NCI-H748 treated with DMSO at 0.1 percent for 48 hours (cell line): ENCODE measurements at regions not wholly inside any gene's neighbourhood (a gene's known extent, or its start where the extent isn't known, plus 50 kb on each side); places are given as distances from the start of the nearest gene placed in this dataset.

Experiments used
- DNase-seq: peaks from one replicate; lab custom pipeline; 2025; lab: John Stamatoyannopoulos, UW

DNA sequence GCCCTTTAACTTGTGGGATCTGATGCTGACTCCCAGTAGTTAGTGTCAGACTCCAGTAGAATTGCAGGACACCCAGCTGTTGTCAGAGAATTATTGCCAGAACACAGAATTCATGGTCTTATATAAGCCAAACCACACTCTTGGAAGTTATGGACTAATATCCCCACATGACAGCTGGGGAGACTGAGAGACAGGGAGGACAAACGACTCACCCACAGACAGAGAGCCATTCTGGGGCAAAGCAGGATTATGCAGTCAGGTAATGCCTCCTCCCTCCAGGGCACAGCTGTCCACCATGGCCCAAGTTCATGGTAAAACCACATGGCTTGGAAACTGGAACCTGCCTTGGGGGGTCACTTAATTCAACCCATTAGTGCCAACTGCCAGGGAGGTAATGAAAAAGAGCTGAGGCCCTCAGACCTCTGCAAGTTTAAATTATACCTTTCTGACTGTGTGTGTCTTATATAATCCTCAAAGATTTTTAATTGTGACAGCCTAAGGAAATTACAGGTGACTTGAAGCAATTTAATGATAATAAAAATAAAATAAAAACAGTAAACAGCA is 299.5 kb downstream of the BUD13 start:
- DNase-seq: no peak

DNA sequence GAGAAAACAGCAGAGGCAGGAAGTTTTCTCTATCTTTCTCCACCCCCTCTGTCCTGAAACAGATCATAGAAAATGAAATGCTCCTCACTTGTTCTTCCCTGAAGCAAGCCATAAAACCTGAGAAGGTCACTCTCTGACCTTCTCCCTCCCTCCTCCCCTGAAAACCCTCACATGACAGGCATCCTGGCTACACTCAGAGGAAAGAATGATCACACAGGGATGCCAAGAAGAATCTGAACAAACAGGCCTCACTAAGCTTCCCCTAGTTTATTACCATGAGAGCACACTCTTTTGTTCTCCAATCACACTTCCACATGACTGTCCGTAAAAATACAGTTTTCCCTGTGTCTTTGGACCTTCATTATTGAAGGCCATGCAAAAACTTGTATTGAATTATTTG is 300.1 kb downstream of the BUD13 start:
- no peak for DNase-seq

DNA sequence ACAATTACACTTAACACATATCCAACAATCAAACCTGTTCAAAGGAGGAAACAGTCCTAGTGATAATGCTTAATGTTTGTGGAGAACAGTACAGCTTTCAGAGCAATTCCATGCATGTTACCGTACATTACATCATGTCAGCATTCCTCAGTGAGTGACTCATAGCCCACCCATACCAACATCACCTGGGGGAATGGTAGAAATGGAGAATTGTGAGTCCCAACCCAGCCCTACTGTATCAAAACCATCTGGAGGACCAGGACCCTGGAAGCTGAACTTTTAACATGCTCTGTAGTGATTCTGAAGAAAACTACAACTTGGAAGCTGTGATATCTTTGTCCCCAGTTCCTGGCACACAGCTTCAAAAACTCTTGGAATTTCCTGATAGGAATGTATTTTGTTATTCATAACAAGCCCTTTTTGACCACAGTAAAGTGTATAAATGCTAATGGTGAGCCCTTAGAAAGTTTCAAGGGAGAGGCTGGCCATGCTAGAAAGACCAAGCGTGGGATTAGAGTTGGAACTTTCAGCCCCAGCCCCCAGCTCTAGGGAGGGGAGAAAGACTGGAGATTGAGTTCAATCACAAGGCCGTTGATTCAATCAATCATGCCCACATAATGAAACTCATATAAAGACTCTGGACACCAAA is 301.1 kb downstream of the BUD13 start:
- no peak for DNase-seq

DNA sequence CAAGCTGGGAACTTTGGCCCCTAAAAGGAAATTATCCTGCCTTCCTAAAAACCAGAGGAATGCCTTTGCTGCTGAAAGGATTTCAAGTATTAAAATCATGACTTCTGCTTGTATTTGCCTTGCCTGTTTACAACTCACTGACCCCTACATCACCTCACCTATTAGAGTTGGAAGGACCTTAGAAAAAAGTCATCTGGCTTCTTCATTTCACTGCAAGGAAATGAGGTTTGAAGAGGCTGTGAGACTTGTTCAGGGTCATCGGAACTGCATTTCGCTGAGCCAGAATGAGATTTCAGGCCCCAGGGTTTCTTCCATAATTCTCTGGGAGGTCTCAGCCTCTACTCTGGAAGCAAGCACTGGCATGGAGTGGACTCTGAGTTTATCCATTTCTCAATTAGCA is 304.1 kb downstream of the BUD13 start:
- DNase-seq: no peak

DNA sequence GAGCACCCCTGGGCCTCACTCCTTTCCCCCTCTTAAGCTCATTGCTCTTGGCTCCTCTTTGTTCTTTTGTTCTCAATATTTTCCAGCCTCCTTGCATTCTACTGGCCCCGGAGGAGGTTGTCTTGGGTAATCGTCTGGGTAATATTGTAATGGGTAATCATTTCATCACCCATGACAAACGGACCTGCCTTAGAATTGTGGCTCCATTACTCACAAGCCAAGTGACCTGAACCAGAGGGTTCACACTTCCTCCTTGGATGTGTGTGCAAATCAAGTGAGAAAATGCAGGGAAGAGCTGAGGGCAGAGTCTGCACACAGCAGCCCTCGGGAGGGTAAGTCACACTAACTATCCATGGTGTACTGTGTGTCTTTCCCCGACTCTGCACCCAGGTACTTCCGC is 305.0 kb downstream of the BUD13 start:
- DNase-seq: no peak

DNA sequence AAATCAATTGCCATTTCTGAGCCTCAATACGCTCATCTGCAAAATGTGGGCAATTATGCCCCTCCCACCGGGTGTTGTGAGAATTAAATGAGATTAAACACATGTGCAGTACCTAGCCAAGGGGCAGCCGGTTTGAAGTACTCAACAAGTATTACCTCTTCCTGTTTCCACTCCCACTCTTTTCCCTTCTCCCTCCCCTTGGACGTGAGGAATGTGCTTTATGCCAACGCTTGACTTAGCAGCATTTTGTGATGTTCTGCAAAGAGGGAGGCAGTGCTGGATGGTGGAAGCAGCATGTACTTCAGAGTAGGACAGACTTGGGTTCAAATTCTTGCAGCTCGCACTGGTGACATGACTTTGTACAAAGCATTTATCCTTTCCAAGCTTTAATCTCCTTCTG is 306.0 kb downstream of the BUD13 start:
- no peak for DNase-seq

DNA sequence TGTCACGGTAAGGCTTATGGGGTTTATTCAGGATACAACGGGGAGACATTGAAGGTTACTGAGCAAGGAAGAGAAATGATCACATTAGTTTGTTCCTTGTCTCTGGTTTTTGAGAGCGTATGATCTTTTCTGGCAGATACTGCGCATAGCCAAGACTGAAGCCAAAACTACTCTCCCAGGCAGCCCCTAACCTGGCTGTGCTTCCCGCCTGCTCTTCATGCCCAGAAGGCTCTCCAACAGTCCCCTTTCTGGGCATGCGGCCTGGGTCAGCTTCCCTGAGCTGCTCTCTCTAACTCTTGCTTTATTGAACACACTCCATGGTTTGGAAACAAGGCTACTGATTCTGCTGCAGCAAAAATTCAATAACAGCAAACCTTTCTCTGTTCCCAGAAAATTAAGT is 306.6 kb downstream of the BUD13 start:
- DNase-seq: no peak

DNA sequence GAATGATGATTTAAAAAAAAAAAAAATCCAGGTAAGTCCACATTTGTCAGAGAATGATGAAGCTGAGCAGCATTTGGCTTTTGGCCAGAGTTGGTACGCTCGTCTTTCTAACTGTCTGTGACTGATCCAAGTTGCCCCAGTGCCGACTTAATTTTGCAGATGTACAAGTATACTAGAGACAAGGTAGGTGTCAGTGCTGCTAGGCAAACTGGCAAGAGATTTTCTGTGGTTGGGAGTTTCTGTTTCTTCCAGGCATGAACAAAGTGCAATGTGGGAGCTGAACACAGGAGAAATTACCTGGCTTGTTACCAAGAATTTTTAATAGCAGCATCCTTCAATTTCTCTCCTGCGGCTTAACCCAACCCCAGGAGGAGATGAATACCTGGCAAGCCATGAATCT is 307.7 kb downstream of the BUD13 start:
- DNase-seq: no peak

DNA sequence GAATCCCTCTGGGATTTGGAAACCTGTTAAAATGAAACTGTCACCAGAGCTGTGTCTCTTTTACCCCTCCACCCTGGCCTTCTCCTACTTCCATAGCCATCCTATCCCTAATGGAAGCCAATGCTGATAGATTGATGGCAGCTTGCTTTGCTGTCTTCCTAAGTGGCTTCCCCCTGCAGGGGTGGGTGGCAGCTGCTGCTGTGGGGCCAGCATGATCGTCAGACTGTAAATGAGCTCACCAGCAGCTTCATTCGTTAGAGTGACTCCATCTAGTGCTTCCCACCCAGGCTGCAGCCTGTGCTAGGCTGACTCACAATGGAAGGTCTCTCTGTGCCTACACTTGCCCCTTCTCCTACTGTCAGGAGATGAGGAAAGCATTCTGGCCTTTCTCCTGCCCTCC is 311.0 kb downstream of the BUD13 start:
- no peak for DNase-seq

DNA sequence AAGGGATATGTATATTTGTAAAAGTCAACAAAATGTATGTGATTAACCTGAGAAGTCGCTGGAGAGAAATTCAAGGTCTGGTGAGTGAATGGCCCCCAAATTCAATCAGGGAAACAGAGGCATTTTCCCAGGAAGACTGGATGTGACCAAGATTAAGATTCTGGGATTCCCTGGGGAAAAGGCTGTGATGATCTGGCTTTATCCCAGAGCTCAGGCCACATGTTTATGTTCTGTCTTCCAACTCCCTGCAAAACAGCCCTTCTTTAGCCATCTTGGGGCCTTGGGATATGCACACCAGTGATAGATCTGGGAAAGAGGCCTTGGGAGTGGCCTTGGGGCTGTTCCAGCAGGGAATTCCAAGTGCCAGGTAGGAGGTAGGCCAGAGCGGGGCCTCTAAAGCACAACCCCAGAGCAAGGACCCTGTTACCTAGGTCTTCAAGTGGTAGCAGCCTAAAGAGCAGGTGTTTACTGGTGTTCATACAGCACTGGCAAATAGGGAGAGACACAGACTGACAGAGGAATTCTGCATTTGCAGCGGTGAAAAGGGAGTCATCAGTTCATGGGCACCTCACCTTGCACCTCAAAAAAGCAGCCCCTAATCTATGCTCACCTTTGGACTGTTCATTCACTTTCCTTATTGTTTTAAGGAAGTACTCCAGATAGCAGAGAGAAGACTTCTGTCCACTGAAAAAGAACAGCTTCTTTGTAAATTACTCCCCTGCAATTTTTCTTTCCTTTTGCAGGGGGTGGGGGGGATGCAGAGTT is 312.4 kb downstream of the BUD13 start:
- no peak for DNase-seq

DNA sequence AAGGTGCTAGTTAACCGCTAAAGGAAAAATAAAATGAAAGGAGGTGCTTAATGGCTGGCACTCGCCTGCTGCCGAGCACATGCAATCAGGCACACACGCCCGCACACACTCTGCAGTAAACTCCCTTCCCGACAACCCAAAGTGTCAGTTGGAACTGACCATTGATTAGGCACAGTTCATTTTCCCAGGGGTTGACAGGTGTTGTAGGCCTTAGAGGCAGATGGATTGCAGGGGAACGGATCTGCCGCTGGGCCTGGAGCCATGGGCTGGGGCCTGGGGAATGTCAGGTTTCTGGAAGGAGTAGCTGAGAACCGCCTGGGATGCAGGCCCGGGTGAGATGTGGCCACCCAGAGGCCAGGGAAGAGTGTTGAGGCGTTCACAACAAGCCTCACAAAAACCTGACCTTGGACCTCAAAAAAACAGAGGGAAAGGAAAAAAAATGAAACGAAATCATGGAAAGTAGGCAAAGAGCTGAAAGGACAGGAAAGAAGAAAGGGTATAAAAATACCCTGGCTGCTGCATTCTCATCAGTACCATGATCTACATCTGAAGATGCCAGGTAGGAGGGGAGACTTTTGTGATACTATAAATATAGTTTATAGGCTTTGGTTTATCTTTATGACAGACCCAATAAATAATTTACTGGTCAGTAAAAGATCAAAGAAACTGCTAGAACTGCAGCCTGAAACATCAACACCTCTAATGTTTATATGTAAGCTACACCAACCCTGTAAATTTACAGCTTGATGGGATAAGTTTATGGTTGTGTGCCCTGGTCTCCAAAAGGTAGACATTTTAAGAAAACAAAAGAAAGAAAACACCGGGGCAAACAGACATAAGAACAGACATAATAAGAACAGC is 313.4 kb downstream of the BUD13 start:
- DNase-seq: no peak

DNA sequence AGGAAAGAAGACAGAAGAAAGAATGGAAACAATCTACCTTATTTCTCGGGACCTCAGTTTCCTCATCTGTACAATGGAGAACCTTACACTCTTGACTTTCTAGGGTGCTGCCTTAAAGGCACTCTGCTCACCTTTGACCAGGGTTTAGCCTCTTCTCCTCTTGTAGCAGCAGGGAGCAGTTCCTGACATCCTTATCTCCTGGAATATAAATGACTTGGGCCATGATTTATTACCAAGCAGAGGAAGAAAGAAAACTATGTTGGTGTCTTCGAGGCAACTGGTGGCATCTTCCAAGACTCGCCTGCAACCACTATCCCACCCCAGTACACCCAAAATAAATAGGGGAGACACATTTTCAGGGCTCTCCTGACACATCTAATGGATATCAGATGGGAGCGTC is 314.2 kb downstream of the BUD13 start:
- DNase-seq: no peak

DNA sequence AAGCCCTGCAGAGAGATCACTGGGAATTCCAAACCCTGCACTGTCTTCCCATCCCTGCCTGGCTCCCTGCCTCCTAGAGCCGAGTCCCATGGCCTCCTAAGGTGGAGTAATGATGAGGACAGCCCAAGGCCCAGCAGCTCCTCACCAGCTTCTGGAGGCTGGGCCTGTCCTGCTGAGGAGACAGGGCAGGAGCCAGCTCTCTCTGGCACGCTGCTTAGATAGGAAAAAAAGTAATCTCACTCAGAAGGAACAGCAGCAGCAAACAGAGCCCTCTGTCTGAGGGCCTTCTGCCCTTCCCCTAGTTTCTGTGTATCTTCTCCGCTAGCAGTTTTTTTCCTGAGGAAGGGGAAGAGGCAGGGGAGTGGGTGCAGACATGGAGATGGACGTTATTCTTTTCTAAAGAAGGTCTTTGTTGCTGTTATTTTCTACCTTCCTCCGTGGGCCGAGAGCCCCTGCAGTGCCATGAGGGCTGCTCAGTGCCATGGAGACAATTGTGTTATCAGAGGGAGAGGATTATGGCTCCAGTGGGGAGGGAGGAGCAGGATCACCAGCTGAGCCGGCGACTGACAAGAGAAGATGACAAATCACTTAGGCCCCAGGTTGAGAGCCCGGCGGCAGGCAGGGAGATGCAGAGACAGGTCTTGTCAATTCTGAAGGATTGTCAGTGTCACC is 315.3 kb downstream of the BUD13 start:
- no peak for DNase-seq

DNA sequence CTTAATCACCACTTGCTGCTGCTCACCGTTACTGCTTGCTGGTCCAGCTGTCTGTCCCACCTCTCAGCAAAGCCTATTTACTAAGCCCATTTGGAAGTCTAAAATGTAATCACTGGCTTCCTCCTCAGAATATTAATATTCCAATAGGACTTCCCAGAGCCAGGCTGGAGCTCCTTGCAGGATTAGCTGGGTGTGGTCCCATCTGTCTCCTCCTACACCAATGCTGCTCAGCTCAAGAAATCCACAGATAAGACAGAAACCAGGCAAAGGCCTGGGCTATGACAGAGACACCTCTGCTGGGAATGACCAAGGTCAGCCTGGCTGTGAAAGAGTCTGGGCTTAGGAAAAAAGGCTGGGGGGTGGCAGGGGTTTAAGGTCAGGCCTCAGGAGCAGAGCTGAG is 317.8 kb downstream of the BUD13 start:
- DNase-seq: no peak

DNA sequence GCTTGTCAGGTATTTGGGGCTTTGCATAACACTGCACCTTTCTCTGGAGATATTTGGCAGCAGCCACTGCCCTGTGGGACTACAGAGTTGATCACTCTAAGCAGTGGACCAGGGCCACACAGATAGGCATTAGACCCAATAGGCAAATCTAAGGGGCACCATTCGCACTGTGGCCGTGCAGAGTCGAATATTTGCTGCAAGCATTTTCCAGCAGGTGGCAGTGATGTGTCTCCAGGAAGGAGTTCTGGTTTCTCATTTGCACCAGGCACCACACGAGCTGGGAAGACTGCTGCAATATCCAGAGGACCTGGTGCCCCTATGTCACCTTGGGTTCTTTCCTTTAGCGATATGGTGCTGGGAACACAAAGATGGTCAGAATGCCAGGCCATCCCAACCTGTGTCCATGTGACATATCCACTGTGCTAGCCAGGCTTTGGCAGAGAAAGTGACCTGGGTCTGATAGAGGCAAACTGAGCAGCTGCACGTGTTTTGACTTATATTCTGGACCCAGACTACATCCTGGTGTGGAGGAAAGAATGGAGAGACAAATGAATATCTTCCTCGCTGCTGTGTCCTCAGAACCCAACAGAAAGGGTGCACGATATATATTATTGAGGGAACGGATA is 318.7 kb downstream of the BUD13 start:
- no peak for DNase-seq

DNA sequence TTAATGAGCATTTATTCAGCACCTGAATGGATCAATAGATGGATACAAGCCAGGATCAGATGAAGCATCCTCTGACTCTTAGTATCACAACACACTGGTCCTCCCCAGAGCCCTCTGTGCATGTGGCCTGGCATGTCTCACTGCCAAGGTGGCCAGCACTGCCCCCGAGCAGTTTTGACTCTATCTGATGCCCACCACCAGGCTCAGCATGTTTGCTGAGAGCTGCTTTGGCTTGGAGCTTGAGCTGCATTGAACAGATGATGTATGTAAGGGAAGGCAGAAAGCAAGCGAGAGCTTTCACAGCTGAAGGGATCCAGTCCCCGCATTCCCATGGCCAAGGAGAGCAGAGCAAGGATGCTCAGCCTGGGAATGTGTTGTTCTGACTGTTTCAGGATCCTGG is 320.3 kb downstream of the BUD13 start:
- no peak for DNase-seq

DNA sequence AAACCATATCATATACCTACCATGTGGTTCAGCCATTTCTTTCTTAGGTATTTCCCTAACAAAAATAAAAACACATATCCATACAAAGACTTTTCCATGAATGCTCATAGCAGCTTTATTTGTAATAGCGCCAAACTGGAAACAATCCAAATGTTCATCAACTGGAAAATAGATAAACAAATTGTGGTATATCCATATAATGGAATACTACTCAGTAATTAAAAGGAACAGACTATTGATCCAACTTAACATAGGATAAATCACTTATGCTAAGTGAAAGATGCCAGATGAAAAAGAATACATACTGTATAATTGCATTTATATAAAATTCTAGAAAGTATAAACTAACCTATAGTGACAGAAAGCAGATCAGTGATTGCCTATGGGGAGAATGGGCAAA is 323.3 kb downstream of the BUD13 start:
- no peak for DNase-seq

DNA sequence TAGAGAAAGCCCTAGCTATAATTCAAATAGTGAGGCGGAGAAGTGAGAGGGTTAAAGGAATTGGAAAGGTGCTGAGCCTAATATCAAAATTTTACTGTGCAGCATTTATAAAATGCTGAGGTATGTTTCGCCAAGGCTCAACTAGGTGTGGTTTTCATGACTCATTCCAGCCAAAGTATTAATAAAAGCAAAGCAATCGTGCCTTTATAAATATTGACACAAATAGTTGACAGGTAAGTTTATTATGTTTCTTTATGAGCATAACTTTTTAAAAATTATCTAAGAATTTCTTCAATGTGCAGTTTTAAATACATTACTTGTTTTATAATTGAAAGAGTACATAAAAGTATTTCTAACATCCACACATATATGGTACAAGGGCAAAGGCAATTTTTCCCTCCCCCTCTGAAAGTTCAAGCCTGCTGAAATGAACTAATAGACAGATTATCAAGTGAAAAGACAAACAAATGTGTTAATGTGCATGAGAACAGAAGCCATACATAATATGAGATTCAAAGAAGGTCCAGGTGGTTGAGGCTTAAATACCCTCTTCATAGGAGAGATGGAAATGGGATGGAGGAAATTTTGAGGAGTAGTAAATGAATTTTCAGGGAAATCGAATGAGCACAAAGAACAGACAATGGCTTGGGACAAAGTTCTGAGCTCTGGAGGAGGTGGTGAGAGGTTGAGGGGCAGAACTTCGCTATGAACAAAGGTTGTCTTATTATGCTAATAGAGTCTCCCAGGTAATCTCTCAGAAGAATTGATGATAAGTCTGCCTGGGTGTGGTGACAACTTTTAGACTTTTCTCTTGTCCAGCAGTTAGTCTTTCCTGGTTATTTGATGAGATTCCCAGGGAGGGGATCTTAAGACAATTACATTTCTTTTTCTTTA is 326.5 kb downstream of the BUD13 start:
- no peak for DNase-seq

DNA sequence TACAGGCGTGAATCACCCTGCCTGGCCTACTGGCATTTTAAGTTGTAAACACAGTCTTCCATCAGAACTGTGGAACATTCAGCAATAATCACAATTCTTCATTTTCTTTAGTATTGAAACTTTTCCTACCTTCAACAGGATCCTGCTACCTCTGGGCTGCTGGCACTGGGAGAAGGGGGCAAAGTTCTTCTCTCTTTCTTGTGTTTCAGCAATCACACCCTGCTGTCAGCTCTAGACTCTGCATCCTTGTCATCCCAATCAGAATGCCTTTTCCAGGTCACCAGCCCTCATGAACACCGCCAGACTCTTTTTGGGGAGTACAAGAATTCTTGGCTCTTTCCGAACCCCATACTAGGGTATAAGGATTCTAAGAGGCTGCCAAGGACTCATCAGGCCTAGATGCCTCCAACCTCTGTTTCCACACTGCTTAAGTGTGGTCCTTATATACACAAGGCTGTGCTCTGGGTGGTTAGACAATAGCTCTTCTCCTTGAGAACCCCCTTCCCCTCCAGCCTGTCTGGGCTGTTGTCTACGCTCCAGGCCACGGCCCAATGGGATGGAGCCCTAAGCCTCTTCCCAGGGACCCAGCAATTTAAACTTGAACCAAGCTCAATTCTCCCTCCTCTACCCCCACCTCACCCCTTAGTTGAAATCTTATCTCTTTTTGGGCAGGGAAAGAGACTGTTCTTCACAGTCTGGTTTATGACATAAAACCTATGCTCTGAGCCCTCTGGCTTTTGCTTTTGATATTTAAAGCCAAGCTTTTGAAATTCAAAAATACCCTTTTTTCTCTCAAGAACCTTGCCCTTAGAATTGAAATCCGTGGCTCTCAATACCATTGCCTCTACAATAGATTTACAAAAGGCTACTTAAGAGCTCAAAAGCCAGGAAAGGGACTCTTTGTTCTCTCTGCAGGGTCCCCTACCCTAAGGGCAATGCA is 327.4 kb downstream of the BUD13 start:
- DNase-seq: no peak
